Limb (tissue), 2 donors: ENCODE measurements at regions not wholly inside any gene's neighbourhood (a gene's known extent, or its start where the extent isn't known, plus 50 kb on each side); places are given as distances from the start of the nearest gene placed in this dataset.
"Not testable (repeated sequence)": the region's sequence is repeated elsewhere in the genome, so short reads cannot be mapped to it uniquely, and the experiment has no call there.

Experiments used
- DNase-seq, 2 donors: peaks; one replicate each; pipeline ENCODE4 v3.0.0-alpha.2; 2016; ENCODE audit errors: extremely low spot score in 2 of 2

DNA sequence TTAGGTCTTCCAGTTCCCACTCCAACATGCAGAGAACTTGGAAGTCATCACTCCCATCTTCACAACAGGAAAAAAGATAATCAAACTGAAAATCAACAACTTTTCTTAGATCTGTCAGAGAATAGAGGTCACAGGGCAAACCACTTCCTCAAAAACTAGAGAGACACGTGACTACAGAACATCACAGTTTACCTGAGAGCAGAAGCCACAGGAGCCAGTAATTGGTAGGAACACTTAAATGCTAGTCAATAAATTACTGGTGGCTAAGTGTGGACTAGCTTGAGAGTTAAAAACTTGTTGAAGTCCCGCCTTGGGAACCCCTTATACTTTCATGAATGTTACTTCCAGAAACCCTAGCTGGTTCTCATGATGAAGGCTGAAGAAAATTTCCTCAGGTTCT, 81.1 kb downstream of the THSD1 start:
- not testable (repeated sequence) for DNase-seq

DNA sequence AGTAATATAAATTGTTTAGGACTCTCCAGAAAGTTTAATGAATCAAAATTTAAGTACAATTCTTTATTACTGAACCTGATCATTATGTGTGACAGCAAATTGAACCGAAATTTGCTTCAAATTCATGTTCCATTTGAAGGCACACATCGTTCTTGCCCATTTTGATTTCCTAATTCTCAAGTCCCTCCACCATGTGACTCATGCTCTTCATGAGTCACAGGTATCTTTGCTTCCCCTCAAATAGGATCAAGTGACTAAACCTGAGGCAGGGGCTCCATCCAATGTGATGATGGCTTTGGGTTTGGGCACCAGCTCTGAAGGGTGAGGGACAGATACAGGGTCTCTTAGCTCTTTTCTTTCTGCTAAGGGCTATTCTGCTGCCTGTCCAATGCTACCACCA, 86.1 kb downstream of the THSD1 start:
- no peak for DNase-seq

DNA sequence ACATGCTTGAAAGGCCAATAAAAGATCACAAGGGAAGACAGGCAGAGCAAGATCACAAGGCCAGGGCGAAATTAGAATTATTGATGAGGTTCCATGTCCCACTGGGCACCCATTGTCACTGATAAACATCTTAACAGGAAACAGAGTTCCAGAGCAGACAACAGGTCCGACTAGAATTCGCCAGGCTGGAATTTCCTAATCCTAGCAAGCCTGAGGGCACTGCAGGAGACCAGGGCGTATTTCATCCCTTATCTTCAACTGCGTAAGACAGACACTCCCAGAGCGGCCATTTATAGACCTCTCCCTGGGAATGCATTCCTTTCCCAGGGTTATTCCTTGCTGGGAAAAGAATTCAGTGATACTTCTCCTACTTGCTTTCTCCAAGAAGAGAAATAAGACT, 96.1 kb downstream of the THSD1 start:
- not testable (repeated sequence) for DNase-seq

DNA sequence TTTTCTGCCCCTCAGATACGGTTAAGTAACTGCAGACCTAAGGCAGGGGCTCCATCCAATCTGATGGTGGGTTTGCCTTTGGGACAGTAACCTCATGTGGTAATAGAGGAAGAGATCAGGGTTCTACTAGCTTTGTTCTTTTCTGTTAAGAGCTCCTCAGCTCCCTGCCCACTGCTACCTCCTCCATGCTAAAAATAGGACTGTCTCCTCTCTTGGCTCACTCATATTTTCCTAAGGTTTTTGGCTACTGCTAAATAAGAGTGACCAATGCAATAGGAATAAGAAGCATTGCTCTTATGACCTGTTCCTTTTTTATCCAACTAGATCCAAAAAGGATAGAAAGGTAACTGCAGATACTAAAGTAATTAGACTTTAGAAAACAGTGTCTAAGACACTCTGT, 99.6 kb downstream of the THSD1 start:
- DNase-seq: not testable (repeated sequence)

DNA sequence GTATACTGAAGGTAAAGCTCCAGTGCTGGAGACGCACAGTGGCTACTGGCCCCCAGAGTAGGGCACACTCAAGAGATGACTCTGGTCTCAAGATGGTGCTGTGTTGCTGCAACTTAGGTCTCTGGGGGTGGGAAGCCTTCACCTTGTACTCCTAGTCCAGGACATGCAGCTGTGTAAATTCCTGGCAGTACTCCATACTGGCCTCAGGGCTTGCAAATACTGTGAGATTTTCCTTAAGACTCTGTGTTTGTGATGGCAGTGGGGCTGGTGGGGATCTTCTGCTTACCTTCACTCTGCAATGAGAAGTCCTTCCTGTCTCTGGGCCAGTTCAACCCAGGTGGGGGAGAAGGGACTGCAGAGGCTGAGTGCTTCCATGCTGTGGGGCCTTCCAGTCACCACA, 102.9 kb downstream of the THSD1 start:
- not testable (repeated sequence) for DNase-seq

DNA sequence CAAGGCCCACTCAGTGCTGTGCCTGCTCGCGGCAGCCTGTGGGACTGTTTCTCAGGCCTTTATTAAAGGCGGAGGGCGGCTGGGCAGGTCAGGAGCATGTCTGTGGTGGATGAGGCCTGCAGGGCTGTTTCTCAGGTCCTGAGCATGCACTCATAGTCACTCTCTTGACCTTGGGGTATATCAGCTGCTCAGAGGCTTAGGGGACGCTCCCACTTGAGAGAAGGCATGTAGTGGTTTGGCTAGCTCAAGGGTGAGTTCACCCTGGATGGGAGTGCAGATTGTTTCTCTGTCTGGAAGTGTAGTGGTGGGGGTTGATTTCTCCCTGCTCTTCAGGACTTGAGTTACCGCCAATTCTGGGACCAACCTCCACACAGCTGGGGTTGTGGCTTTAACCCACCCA, 103.3 kb downstream of the THSD1 start:
- not testable (repeated sequence) for DNase-seq

DNA sequence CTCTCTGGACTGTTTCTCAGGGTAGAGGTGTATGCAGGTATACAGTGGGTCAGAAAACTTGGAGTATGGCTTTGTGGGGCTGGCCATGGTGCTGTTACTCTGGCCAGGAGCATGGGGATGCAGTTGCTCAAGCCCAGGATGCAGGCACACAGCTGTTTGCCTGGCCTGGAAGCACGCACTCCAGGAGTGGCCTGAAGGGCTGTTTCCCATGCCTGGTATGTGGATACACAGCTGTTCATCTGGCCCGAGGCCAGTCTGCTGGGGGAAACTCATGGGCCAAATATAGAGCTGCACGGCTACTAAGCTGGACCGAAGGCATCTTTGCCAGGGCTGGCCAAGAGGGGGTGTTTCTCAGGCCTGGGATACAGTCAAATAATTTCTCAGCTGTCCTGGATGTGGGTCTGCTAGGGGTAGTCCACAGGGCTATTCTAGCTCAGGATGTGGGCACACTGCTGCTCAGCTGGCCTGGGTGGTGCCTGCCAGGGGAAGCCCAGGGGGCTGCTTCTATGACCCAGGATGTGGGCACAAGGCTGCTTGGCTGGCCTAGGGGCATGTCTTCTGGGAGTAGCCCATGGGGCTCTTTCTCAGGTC, 104.1 kb downstream of the THSD1 start:
- not testable (repeated sequence) for DNase-seq

DNA sequence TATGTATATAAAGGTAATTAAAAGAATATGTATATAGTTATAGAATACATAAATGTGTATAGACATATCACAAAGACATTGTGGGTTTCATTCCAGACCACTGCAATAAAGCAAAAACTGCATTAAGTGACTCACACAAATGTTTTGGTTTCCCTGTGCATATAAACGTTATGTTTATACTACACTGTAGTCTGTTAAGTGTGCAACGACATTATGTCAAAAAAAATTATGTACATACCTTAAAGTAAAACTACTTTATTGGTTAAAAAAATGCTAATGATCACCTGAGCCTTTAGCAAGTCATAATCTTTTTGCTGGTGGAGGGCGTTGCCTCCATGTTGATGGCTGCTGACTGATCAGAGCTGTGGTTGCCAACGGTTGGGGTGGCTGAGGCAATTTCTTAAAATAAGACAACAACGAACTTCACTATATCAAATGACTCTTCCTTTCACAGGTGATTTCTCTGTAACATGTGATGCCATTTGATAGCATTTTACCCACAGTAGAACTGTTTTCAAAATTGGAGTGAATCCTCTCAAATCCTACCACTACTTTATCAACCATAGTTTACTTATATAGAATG, 107.8 kb downstream of the THSD1 start:
- DNase-seq: not testable (repeated sequence)

DNA sequence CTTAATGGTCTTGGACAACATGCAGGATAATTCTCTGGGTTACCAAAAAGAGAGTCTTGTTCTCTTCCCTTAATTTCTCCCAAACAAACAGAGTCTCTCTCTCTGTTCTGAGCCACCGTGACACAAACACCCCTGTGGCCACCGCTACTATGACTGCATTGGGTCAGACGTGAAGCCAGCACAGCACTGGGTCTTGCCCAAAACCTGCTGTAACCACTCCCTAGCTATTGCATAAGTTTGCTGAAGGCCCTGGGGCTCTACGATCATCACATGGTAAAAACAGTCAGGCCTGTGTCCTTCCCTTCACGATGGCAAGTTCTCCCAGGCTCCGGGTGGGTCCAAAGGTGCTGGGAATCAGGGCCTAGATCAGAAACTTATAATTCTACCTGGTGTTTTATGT, 117.1 kb downstream of the THSD1 start:
- DNase-seq: not testable (repeated sequence)

DNA sequence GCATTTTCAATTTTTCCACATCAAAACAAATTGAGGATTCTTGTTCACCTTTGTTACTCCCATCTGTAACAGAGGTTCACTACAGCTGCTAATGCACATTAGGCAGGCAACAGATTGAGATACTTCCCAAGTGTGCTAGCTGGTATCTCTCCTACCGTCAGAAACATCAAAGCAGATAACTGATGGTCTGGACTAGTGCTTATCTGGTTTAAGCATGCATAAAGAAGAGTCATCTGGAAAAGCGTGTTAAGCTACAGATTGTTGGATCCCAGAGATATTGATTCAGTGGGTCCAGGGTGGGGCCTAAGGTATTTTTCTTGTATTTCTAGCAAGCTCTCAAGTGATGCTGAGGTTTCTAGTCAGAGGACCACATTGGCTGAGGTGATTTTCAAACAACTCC, 122.0 kb upstream of the NEK3 start:
- not testable (repeated sequence) for DNase-seq

DNA sequence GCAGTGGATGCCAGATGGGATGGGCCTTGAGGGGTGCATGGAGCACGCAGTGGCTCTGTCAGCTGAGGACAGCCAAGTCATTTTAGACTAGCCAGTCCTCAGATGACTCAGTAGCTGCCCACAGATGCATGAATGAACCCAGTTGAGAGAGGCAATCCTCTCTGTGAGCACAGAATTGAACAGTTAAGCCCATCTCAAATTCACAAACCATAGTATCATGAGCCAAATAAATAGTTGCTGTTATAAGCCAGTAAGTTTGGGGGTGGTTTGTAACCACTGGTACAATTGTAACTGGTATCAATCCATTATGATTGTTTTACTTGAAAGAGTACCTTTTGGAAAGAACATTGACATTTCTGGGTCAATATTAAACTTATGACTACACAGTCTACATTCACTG, 120.0 kb upstream of the NEK3 start:
- not testable (repeated sequence) for DNase-seq

DNA sequence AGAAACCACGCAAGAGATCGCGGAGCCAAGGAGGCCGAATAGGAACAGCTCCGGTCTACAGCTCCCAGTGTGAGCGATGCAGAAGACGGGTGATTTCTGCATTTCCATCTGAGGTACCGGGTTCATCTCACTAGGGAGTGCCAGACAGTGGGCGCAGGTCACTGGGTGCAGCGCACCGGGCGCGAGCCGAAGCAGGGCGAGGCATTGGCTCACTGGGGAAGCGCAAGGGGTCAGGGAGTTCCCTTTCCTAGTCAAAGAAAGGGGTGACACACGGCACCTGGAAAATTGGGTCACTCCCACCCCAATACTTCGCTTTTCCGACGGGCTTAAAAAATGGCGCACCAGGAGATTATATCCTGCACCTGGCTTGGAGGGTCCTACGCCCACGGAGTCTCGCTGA, 94.9 kb upstream of the NEK3 start:
- DNase-seq: not testable (repeated sequence)

DNA sequence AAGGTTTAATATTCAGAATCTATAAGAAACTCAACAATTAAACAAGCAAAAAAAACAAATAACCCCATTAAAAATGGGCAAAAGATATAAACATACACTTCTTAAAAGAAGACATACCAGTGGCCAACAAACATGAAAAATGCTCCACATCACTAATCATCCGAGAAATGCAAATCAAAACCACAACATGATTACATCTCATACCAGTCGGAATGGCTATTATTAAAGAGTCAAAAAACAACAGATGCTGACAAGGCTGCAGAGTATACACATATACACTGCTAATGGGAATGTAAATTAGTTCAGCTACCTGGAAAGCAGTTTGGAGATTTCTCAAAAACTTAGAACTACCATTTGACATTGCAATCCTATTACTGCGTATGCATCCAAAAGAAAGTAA, 81.4 kb upstream of the NEK3 start:
- not testable (repeated sequence) for DNase-seq

DNA sequence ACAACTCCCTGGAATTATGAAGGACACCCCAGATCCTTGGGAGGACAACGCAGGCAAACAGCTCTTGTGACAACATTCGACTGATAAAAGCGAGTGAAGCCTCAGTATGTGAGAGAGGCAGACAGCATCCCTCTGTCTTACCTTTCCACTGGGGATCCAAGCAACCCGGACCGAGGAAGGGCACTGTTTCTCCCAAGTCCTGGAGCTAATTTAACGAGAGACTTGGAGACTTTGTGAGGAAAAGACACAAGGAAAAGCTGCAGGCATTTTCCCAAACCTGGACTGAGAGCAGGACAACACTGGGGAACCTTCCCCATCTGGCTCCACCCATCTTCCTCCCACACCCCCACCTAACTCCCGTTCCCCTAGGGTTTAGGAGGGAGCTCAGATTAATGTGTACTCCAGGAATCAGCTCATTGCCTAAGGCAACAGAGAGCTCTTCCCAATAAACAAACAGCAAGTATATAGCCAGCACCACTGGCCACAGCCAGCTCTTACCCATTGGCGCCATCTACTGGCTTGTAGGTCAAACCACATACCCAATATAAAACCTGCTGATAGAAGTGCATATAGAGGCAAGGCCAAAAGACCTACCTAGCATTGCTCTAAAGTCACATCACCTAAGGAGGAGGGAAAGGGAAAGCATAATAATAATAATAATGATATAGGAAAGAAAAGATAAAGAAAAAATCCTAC, 76.7 kb upstream of the NEK3 start:
- DNase-seq: peak; percentile 51 to 66

DNA sequence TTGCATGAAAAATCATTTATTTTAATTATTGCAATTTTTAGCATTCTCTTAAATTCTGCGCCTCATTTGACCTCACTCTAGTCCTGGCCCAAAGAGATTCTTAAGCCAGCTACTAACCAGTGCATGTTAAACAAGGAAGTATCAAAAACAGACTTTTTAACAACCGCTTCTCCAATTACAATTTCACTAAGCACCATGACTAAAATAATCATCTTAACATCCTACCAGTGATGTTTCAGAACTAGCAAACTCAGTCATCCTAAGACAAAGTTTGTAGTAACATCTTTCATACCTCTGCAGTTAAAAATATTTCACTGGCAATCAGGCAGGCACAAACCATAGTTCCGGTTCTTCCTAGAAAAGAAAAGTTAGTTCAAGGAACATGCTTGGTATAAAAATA, 75.5 kb upstream of the NEK3 start:
- DNase-seq: not testable (repeated sequence)

DNA sequence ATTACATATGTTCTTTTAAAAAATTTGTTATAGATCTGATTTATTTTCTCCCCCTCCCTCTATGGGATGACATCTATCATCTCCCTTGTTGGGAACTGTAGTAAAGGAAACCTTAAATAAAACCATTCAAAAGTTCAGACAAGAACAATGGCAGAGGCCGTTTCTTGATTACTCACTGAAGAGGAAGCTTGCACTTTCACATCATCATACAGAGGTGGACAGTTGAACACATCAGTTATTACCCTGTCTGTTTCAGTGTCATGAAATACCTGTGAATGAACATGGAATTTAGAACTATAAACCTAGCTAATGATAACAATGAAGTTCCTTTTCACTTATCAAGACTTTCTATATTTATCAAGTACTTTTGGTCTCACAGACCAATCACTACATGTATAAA, 63.7 kb upstream of the NEK3 start:
- DNase-seq: not testable (repeated sequence)

DNA sequence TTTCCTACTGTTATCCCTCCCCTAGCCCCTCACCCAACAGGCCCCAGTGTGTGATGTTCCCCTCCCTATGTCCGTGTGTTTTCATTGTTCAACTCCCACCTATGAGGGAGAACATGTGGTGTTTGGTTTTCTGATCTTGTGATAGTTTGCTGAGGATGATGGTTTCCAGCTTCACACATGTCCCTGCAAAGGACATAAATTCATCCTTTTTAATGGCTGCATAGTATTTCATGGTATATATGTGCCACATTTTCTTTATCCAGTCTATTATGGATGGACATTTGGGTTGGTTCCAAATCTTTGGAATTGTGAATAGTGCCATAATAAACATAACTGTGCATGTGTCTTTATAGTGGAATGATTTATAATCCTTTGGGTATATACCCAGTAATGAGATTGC, 54.5 kb upstream of the NEK3 start:
- DNase-seq: not testable (repeated sequence)

DNA sequence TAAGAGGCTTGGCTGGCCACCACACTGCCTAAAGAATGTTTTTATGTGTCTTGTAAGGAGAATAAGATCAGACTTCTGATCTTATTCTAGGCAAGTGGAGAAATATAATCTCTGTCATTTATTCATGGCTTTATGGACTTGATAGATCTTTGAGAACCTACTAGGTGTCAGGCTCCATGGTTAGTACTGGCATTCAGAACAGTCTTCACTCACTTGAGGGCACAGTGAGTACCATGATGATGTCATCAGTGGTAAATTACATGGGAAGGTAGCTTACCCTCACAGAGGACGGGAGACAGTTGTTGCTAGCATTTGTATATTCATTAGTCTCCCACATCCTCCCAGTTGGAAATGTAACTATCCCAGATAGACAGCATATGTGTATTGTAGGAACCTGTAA, 53.5 kb upstream of the NEK3 start:
- not testable (repeated sequence) for DNase-seq

DNA sequence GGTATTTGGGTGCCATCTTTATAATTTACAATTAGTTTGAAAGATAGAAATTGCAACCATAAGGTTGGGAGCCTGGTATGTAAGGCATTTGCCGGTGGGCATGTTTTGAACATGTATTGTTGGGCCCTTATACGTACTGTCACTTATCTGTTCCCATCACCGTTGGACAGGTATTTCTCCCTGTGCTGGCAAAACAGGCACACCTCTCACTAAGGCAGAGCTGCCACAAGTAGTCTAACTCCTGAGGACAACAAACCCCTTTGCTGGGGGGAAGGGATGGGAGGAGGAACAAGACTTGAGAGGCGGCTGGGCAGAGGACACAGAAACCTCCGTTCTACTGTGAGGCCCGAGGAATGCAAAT, 52.0 kb upstream of the NEK3 start:
- not testable (repeated sequence) for DNase-seq

DNA sequence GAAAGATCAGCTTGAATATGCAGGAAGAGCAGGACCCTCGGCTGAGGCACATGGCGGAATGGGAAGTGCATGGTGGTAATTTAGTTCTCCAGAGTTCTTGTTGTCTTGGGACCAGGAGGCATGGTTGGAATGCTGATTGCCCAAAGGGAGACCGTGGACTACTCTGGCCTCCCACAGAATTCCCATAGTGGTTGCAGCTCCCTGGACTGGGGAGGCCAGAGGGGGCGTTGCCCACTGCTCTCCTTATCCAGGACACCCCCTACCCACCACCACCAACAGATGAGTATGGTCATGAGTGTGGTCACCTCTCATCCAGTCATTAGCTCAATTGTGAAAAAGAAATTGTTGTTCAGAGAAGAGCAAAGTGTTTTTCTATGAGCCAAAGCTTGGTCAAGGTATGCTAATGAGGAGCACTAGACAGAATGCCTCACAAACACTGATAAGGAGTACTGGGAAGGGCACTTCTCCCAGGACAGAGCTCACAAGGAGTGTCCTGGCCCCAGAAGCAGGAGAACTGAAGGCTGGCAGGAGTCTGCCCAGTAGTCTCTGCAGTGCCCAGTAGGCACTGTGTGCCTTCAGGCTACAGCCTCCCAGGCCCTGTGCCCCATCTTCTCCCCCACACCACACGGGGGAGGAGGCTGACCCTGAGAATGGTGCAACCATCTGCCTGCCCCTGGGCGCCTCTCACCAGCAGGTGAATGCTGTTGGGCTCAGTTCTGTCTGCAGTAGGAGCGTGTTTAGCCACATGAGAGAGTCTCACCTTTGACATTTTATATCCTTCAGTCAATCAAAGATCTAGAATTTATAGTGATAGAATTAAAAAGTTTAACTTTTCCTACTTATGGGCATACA, 51.4 kb upstream of the NEK3 start:
- DNase-seq: not testable (repeated sequence)
